HuH-7 (cell line): ENCODE measurements at regions not wholly inside any gene's neighbourhood (a gene's known extent, or its start where the extent isn't known, plus 50 kb on each side); places are given as distances from the start of the nearest gene placed in this dataset.
"Not testable (repeated sequence)": the region's sequence is repeated elsewhere in the genome, so short reads cannot be mapped to it uniquely, and the experiment has no call there.

ENCODE experiments used
- DNase-seq: peaks from one replicate; pipeline ENCODE4 v3.0.0; 2011; ENCODE audit warnings: low spot score

- no peak for DNase-seq
Measured at GRCh38 chr9:30301271-30301963, 2083.0 kb upstream of the ACO1 start.

DNA sequence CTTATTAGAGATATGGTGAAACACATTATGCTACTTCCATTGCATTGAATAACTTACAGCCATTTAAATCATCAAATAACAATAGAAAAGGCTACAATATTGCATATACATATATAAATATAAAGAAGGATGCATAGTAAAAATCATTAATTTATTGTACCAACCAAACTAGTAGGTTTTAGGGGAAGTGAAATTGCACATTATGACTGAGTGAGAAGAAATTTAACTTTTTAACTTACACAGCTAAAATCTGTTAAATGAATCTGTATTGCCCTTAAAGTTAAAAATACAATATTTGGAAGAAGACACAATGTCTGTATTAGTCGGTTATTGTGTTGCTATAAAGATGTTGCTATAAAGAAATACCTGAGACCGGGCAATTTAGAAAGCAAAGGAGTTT is 2073.7 kb upstream of the ACO1 start:
- DNase-seq = no peak

GRCh38 chr9:30329431-30329830 is 2055.0 kb upstream of the ACO1 start:
- no peak for DNase-seq

DNA sequence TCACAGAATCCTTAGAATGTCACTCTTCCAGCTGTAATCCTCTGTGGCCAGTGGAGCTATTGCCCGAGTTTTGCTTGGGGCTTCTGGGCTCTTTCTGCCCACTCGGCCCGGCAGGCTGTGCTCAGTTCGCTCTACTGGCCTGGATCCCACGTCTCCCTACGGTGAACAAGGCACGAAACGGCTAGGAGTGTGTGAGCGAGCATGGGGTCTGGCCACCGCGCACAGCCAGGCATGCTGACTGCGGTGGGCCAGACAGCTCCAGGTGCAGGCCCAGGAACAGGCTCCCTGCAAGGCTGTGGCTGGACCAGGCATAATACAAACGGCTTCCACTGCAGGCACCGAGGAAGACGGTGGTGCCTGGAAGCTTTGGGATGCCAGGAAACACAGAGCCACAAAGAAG is 2035.5 kb upstream of the ACO1 start:
- DNase-seq = no peak

DNA sequence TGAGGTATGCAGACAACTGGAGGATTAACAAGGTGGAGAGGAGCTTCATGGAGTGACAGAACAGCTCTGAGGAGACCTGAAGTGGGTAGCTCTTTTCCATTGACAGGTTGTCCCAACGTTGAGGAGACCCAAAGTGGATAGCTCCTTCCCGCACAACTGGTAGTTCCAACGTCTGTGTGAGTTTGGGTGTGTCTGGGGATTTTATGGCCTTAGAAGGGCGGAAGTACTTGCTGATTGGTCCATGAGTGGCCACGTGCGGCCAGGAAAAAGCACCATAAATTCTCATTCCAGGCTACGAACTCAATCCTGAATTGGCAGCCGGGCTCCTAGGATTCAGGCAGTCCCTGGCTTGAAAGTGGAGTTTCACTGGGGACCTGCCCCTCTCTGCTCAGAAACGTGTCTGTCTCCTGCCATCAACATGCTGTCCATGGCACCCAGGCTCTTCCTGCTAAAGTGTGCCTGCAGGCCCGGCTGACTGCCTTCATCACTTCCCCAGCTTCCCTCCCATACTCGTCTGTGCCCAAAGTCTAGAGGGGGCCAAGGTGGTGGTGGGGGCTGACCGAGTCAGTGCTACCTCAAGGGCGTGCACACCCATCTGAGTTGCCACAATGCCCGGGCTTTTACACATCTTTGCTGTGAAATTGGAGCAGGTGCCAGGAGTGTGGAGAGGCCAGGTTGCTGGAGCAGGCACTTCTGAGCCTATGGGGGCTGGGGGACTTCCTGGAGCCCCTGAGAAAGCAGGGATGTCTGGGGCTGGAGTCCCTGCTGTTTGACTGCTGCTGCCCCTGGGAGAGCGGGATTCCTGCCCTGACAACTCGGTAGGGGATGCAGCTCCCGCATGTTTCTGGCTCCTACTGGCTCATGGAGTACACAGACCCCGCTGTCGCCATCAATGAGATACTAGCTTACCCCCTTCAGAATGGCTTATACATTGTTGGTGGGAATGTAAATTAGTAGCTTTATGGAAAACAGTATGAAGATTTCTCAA is 2034.6 kb upstream of the ACO1 start:
- no peak for DNase-seq

GRCh38 chr9:30356221-30356620 is 2028.2 kb upstream of the ACO1 start:
- no peak for DNase-seq

DNA sequence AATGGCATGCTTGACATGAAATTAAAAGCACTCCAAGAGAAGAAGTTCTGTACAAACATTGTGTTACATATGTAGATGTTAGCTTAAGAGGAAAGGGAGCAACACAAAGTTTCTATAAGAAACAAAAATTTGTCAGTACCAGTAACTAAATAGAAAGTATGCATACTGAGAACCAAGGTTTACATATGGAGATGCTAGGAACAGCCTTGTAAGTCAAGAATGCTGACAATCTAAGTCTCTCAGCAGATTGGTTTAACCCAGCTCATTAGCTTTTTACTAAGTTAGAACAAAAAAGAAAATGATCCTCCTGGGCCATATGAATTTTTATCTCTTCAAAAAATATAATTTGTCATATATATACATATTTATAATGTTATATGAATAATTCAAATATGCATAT is 2022.1 kb upstream of the ACO1 start:
- DNase-seq = no peak

- DNase-seq = not testable (repeated sequence)
Measured at GRCh38 chr9:30366140-30366539, 2018.3 kb upstream of the ACO1 start.

DNA sequence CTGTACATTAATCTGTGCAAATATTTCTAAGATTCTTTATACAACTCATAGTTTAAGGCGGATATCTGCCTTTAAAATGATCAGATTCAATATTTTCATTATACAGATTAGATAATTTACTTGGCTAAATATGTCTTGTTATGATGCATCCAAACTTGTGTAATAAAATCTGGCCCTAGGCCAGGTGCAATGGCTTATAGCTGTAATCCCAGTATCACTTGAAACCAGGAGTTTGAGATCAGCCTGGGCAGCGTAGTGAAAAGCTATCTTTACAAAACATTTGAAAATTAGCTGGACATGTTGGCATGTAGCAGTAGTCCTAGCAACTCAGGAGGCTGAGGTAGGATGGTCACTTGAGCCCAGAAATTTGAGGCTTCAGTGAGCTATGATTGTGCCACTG is 2002.2 kb upstream of the ACO1 start:
- no peak for DNase-seq

GRCh38 chr9:30410273-30410672 is 1974.2 kb upstream of the ACO1 start:
- DNase-seq = no peak

DNA sequence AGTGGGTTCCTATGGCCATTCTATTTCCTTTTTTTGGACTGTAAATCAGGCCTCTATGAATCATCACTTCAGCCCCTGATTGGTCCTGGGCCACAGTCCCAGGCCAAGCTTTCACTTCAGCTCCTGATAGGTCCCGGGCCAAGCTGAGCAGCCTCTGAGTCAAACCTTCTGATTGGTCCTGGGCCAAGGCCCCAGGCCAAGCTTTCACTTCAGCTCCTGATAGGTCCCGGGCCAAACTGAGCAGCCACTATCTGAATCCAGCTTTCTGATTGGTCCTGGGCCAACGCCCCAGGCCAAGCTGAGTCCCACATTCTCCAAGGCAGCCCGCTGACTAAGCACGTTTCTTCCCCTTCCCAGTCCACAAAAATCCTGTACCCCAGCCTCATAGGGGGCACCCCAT is 1972.9 kb upstream of the ACO1 start:
- DNase-seq = no peak

DNA sequence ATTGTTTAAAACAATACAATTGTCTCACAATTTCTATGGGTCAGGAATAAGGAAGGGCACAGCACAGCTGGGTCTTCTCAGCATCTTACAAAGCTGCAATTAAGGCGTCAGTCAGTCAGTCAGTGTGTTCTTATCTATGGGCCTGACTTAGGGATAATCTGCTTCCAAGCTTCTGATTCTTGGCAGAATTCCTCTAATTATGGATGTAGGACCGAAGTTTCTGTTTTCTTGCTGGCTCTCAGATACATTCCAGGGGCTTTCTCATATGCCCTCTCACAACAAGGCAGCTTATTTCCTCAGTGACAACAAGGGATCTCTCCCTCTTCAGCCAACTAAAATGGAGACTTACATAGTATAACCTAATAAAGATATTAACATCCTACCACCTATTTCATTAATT is 1925.3 kb upstream of the ACO1 start:
- no peak for DNase-seq

DNA sequence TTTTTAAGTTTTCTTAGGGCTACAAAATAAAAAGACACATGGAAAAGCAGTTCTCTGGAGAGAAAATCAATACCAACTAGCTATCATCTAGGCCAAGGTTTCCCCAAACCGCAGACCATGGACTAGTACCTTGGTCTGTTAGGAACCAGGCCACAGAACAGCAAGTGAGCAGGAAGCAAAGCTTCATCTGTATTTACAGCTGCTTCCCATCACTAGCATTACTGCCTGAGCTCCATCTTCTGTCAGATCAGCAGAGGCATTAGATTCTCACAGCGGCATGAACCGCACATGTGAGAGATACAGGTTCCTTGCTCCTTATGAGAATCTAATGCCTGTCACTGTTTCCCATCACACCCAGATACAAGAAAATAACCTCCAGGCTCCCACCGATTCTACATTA is 1907.6 kb upstream of the ACO1 start:
- DNase-seq = no peak

GRCh38 chr9:30478684-30479083 is 1905.8 kb upstream of the ACO1 start:
- DNase-seq = no peak

- no peak for DNase-seq
Measured at GRCh38 chr9:30482499-30482898, 1901.9 kb upstream of the ACO1 start.

DNA sequence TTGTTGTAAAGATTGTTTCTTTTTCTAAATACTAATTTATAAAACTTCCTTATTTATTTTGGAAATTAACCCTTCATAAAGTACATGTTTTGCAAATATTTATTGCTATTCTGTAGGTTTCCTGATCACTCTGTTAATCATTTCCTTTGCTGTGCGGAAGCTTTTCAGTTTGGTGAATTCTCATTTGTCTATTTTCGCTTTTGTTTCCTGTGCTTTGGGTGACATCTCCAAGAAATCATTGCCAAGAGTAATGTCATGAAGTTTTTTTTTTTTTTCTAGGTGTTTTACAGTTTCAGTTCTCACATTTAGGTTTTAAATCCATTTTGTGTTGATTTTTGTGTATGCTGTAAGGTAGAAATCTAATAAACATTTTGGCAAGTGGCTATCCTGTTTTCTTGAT is 1899.8 kb upstream of the ACO1 start:
- no peak for DNase-seq

DNA sequence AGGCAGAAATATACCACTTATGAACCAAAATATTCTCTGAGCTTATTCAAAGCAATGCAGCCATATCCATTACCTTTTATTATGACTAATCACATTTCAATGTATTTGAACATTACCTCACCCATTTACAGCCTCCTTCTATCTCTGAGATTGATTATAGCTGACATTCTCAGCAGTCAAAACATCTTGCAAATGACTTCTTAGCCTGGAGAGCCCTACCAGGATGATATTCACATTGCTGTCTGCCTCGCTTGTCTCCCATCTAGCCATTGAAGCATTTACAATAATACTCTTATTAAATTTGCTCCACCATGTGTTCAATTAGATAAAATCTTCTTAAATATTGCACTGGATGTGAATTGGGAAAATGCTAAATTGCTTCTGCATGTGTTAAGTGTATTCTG is 1879.9 kb upstream of the ACO1 start:
- DNase-seq = no peak

GRCh38 chr9:30505311-30505710 is 1879.1 kb upstream of the ACO1 start:
- DNase-seq = no peak

- DNase-seq = no peak
Measured at GRCh38 chr9:30506749-30507148, 1877.7 kb upstream of the ACO1 start.

- no peak for DNase-seq
Measured at GRCh38 chr9:30507166-30507565, 1877.3 kb upstream of the ACO1 start.

- no peak for DNase-seq
Measured at GRCh38 chr9:30511666-30512065, 1872.8 kb upstream of the ACO1 start.

GRCh38 chr9:30519166-30519565 is 1865.3 kb upstream of the ACO1 start:
- DNase-seq = no peak

DNA sequence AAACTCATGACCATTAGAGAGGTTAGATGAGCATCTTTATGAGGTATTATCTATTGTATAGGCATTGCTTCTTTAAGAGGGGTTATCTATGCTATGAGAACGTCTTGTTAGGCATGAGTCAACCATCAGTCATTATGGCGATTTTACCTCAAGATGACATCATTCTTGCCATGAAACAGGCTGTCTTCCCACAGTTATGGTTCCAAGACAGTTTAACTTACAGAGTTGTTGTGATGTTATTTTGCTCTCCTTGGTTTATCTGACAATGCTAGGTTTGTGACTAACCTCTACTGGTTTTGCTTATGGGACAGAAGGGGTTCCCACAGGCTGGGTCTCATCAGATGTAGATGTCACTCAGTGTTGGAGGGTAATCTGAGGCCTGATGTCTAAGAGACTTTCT is 1864.7 kb upstream of the ACO1 start:
- no peak for DNase-seq
